Lower leg skin (tissue), 3 donors: ENCODE measurements at regions not wholly inside any gene's neighbourhood (a gene's known extent, or its start where the extent isn't known, plus 50 kb on each side); places are given as distances from the start of the nearest gene placed in this dataset.

Source experiments
- POLR2A ChIP-seq, 2 donors: fragments of 450-650 bp; IDR thresholded peaks; one replicate each; pipeline ENCODE4 v1.6.1; 2016 to 2017; ENCODE audit warnings: antibody characterized with exemption in 2 of 2, mild to moderate bottlenecking in 1 of 2, moderate library complexity in 1 of 2
- TF ChIP-seq, protein P1 (sequence below), 3 donors: fragments of 450-650 bp; IDR thresholded peaks; one replicate each; pipeline ENCODE4 v1.5.1; 2016; ENCODE audit warnings: antibody characterized with exemption in 3 of 3, mild to moderate bottlenecking in 3 of 3, moderate library complexity in 2 of 3

- TF ChIP-seq, protein P1, sequence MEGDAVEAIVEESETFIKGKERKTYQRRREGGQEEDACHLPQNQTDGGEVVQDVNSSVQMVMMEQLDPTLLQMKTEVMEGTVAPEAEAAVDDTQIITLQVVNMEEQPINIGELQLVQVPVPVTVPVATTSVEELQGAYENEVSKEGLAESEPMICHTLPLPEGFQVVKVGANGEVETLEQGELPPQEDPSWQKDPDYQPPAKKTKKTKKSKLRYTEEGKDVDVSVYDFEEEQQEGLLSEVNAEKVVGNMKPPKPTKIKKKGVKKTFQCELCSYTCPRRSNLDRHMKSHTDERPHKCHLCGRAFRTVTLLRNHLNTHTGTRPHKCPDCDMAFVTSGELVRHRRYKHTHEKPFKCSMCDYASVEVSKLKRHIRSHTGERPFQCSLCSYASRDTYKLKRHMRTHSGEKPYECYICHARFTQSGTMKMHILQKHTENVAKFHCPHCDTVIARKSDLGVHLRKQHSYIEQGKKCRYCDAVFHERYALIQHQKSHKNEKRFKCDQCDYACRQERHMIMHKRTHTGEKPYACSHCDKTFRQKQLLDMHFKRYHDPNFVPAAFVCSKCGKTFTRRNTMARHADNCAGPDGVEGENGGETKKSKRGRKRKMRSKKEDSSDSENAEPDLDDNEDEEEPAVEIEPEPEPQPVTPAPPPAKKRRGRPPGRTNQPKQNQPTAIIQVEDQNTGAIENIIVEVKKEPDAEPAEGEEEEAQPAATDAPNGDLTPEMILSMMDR (IDR thresholded peaks at IDR 0.05): no peak
- TF ChIP-seq POLR2A (IDR thresholded peaks at IDR 0.05): no peak
These were observed 78.7 kb upstream of the DRD2 start for GRCh38 chr11:113553915-113554314.
